ENCODE measurements at regions not wholly inside any gene's neighbourhood (a gene's known extent, or its start where the extent isn't known, plus 50 kb on each side); places are given as distances from the start of the nearest gene placed in this dataset.
"Not testable (repeated sequence)": the region's sequence is repeated elsewhere in the genome, so short reads cannot be mapped to it uniquely, and the experiment has no call there.

DNA sequence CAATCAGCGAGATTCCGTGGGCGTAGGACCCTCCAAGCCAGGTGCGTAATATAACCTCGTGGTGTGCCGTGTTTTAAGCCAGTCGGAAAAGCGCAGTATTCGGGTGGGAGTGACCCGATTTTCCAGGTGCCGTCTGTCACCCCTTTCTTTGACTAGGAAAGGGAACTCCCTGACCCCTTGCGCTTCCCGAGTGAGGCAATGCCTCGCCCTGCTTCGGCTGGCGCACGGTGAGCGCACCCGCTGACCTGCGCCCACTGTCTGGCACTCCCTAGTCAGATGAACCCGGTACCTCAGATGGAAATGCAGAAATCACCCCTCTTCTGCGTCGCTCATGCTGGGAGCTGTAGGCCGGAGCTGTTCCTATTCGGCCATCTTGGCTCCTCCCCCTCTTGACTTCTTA is 352.6 kb upstream of the GHITM start:
- TF ChIP-seq, protein P1, sequence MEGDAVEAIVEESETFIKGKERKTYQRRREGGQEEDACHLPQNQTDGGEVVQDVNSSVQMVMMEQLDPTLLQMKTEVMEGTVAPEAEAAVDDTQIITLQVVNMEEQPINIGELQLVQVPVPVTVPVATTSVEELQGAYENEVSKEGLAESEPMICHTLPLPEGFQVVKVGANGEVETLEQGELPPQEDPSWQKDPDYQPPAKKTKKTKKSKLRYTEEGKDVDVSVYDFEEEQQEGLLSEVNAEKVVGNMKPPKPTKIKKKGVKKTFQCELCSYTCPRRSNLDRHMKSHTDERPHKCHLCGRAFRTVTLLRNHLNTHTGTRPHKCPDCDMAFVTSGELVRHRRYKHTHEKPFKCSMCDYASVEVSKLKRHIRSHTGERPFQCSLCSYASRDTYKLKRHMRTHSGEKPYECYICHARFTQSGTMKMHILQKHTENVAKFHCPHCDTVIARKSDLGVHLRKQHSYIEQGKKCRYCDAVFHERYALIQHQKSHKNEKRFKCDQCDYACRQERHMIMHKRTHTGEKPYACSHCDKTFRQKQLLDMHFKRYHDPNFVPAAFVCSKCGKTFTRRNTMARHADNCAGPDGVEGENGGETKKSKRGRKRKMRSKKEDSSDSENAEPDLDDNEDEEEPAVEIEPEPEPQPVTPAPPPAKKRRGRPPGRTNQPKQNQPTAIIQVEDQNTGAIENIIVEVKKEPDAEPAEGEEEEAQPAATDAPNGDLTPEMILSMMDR (IDR thresholded peaks at IDR 0.05) = not testable (repeated sequence)
- not testable (repeated sequence) for TF ChIP-seq POLR2A (IDR thresholded peaks at IDR 0.05)
